Cerebellar cortex (tissue), 1 donor: ENCODE measurements at regions not wholly inside any gene's neighbourhood (a gene's known extent, or its start where the extent isn't known, plus 50 kb on each side); places are given as distances from the start of the nearest gene placed in this dataset.
A peak's percentile ranks its signal among the peaks of the same experiment; 100 is the strongest.
"Not testable (repeated sequence)": the region's sequence is repeated elsewhere in the genome, so short reads cannot be mapped to it uniquely, and the experiment has no call there.

Experiments
- DNase-seq: peaks from one replicate; pipeline ENCODE4 v3.0.0-alpha.2; 2015; ENCODE audit warnings: low spot score

DNA sequence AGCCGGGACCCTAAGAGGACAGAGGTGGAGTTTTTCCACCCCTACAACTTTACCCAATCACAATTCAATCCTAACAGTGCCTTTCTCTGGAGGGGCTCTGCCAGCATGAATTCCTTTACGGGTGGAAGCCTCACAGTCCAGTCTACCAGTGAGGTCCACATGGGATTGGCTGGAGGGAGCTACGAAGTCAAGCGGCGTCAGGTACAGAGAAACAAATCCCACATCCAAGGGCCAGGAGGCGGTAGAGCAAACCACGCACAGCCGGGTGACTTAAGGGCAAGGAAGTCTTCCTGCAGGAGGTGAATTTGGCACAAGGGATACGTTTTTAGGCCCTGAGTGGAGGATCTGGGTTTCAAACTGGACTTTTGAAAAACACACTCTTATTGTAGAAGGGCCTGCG, 199.6 kb downstream of the UQCRFS1 start:
- no peak for DNase-seq

GRCh38 chr19:29012457-29012856, 200.5 kb downstream of the UQCRFS1 start:
- DNase-seq, result no peak

DNA sequence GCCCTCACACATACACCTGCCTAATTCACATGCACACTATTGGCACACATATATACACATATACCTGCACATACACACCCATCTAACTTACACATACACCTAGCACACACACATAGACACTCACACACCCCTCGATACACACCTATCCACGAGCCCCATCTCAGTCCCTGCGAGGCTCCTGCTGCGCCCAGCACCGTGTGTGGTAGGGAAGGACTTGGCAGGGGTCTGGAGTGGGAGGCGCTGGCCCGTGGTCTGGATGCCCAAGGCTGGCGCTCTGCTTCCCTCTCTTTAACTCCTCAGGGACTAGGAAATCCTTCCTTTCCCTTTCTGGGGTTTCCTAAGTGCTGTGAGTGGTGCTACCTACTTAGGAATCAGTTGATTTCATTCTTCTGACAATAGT, 202.7 kb downstream of the UQCRFS1 start:
- no peak for DNase-seq

GRCh38 chr19:29006057-29006735, 206.8 kb downstream of the UQCRFS1 start:
- DNase-seq, result no peak

- no peak for DNase-seq
These were observed 208.2 kb downstream of the UQCRFS1 start for GRCh38 chr19:29004796-29005195.

DNA sequence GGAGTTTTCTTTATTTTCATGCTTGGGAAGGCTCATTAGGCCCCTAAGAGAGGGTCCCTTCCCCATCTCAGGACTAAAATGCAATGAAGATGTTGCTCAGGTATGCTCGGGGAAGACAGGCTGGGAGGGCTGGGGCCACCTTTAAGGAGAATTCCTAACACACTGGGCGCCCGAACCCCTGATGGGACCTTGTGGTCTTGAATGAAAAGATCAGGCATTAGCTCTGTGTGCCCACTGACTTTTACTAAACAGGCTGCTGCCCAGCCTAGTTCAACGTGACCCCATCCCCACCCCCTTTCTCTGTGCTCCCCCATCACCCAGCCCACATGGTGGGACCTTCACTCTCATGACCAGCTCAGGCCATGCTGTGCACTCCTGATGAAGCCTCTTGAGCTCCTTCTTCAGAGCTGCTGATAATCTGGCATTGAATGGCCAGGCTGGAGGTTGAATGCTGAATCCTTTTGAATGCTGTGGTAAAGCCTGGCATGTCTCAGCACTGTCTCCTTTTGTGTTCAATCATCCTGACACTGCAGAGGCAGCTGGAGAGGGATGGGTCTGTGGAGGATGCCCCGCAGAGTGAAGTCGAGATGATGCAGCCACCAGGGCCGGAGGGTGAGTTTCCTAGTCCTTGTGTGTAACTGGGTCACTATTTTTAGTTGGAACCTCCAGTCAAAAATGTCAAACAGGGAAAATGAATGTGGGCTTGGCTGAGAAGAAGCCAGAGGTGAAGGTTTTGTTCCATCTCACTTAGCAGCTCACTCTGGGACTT, 209.1 kb downstream of the UQCRFS1 start:
- peak; percentile 4 for DNase-seq

DNA sequence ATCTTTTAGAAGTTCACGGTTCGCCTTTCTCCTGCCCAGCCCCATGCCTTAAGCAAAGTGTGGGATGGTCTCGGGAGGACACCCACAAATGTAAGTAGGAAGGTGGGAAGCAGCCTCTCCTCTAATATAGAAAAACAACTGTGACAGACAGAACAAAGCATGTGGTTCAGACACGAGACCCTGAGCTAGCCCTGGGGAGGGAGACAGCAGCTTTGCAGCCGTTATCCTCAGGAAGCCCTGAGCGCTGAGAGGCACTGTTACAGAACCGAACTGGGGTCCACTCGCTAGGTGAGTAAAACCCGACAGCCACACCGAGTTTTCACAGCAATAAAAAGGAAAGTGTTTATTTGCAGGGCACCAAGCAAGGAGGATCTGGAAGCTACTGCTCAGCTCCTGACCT, 210.6 kb downstream of the UQCRFS1 start:
- no peak for DNase-seq

GRCh38 chr19:29001597-29002245, 211.2 kb downstream of the UQCRFS1 start:
- DNase-seq, result peak; percentile 34

- DNase-seq, result no peak
These were observed 211.8 kb downstream of the UQCRFS1 start for GRCh38 chr19:29001141-29001581.

GRCh38 chr19:28999724-29000433, 213.1 kb downstream of the UQCRFS1 start:
- no peak for DNase-seq

- no peak for DNase-seq
These were observed 214.0 kb downstream of the UQCRFS1 start for GRCh38 chr19:28998974-28999373.

- DNase-seq, result not testable (repeated sequence)
These were observed 215.1 kb downstream of the UQCRFS1 start for GRCh38 chr19:28997866-28998265.

- DNase-seq, result peak; percentile 44
These were observed 222.4 kb downstream of the UQCRFS1 start for GRCh38 chr19:28990522-28990921.

DNA sequence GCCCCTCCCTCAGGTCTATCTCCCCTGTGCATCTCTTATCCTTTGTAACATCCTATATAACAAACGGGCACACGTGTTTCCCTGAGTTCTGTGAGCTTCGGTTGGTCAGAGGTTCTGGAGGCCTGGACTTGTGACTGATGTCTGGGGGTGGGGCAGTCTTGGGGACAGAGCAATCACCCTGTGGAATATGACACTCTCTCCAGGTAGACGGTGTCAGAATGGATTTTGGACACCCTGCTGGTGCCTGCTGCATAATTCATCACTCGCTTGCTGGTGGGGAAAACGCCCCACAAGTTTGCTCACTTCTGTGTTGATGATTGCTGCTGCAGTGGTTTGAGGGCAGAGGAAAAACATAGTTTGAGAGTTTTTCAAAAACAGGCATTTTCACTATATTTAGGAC, 223.2 kb downstream of the UQCRFS1 start:
- no peak for DNase-seq

DNA sequence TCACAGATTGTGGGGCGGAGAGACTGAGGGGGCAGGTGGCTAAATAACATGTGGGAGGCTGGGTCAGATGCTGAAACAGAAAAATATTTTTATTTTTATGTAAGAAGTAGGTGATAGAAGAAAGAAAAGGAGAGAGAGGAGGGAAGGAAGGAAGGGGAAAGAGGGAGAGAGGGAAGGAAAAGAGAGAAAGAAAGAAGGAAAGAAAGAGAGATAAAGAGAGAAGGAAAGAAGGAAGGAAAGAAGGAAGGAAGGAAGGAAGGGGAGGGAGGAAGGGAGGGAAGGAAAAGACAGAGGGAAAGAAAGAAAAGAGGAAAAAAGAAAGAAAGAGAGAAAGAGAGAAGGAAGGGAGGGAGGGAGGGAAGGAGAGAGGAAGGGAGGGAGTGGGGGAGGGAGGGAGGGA, 224.9 kb downstream of the UQCRFS1 start:
- DNase-seq, result no peak

DNA sequence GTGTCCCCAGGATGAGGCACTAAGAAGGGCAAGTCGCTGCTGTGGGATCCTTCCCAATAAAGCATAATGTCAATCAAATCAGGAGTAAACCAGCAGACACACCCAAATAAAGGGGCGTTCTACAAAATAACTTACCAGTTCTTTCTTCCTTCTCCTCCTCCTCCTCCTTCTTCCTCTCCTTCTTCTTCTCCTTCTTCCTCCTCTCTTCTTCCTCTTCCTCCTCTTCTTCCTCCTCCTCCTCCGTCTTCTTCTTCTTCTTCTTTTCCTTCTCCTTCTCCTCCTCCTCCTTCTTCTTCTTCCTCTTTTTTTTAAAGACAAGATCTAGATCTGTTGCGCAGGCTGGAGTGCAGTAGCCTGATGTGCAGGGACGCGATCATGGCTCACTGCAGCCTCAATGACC, 225.8 kb downstream of the UQCRFS1 start:
- DNase-seq, result no peak

DNA sequence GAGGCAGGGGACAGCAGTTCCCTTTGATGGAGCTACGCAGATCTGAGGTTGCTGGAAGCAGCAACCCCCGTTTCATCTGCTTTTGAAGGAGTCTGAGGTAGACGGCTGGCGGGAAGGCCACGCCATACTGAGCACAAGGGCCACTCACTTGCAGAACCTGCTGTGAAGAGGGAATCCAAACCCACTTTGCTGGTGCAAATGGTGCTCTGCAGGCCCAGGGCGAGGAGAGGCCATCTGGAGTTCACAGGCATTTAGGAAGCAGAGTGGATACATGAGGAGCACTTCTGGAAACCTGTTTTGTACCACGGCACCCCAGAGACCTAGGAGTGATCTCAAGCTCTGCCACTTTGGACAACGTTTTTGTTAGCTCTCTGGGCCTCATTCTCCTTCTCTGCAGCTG, 227.8 kb downstream of the UQCRFS1 start:
- DNase-seq, result no peak

GRCh38 chr19:28984315-28984714, 228.6 kb downstream of the UQCRFS1 start:
- no peak for DNase-seq

DNA sequence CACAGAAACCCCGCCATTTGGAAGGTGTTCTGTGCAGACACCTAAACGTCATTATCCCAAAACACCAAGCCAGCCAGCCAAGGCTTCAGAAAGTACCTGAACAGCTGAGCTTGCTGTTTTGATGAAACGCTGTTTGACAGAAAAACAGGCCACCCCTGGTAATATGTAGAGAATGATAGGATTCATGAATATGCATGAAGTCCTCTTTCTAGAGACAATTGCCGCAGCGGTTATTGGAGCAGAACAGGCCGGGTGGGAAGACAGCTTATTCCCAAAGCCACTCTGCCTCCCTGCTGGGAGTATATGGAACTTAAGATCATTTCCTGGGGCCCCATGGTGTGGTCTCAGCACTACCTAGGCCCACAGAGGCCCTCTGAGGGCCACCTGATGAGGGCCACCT, 229.5 kb downstream of the UQCRFS1 start:
- no peak for DNase-seq

- no peak for DNase-seq
These were observed 231.0 kb downstream of the UQCRFS1 start for GRCh38 chr19:28981994-28982393.

GRCh38 chr19:28981518-28981917, 231.4 kb downstream of the UQCRFS1 start:
- no peak for DNase-seq

GRCh38 chr19:28980236-28980868, 232.6 kb downstream of the UQCRFS1 start:
- peak; percentile 4 for DNase-seq
